ENCODE measurements at regions not wholly inside any gene's neighbourhood (a gene's known extent, or its start where the extent isn't known, plus 50 kb on each side); places are given as distances from the start of the nearest gene placed in this dataset.

GRCh38 chr12:91778091-91778832, 367.4 kb downstream of the BTG1 start:
- no peaks in the 10 kb centered on the region for H3K27me3 ChIP-seq (ENCODE audit: control insufficient read depth in 4 of 4, insufficient read depth in 4 of 4, low read length in 3 of 4)
- no peaks in the 10 kb centered on the region for H3K9me3 ChIP-seq (ENCODE audit: control insufficient read depth in 4 of 4, low read length in 3 of 4)
- no peaks in the 10 kb centered on the region for H3K36me3 ChIP-seq (ENCODE audit: control insufficient read depth in 4 of 4, insufficient read depth in 3 of 4, low read depth in 1 of 4, low read length in 3 of 4)
- peaks cover 0 to 1% (median 0%) of the 10 kb centered on the region in 4 donors for H3K4me1 ChIP-seq (ENCODE audit: control insufficient read depth in 4 of 4, insufficient read depth in 4 of 4, low read length in 3 of 4)
- no peak overlapping the region for H3K27ac ChIP-seq (ENCODE audit: low read depth in 1 of 2, low read length in 2 of 2)
- no peak overlapping the region for H3K9ac ChIP-seq (ENCODE audit: low read depth in 1 of 2, low read length in 2 of 2)
- 66% methylated on average over 3 of the region's 3 CpGs for WGBS
- no peak for DNase-seq (ENCODE audit: low spot score)
- no peak overlapping the region for H3K4me3 ChIP-seq (ENCODE audit: low read depth in 1 of 3, low read length in 3 of 3)
- TF ChIP-seq CTCF (IDR thresholded peaks at IDR 0.05; ENCODE audit: low read depth, low read length, missing input control) = no peak
- TF ChIP-seq ATF3 (IDR thresholded peaks at IDR 0.05) = no peak
- no peak for TF ChIP-seq GABPA (IDR thresholded peaks at IDR 0.05 in 1 of 2, conservative IDR thresholded peaks at IDR 0.05 in 1 of 2)
- TF ChIP-seq EGR1 (IDR thresholded peaks at IDR 0.05; ENCODE audit: low read depth in 2 of 2) = no peak
- TF ChIP-seq HNF4G (IDR thresholded peaks at IDR 0.05) = no peak
- TF ChIP-seq HNF4A (conservative IDR thresholded peaks at IDR 0.05) = no peak
- TF ChIP-seq REST (IDR thresholded peaks at IDR 0.05) = no peak
- TF ChIP-seq RXRA (IDR thresholded peaks at IDR 0.05) = no peak
- TF ChIP-seq YY1 (IDR thresholded peaks at IDR 0.05) = no peak

GRCh38 chr12:91777268-91777992, 368.2 kb downstream of the BTG1 start:
- WGBS = 89% methylated on average over 6 of the region's 6 CpGs
- TF ChIP-seq TAF1 (conservative IDR thresholded peaks at IDR 0.05) = no peak
- TF ChIP-seq EGR1 (IDR thresholded peaks at IDR 0.05; ENCODE audit: low read depth in 2 of 2) = no peak
- no peak for TF ChIP-seq CTCF (IDR thresholded peaks at IDR 0.05; ENCODE audit: low read depth, low read length, missing input control)
- TF ChIP-seq MAX (IDR thresholded peaks at IDR 0.05) = no peak
- TF ChIP-seq RAD21 (IDR thresholded peaks at IDR 0.05) = no peak
- no peak for TF ChIP-seq JUND (IDR thresholded peaks at IDR 0.05)
- TF ChIP-seq SP1 (IDR thresholded peaks at IDR 0.05) = no peak
- TF ChIP-seq HNF4A (conservative IDR thresholded peaks at IDR 0.05) = no peak
- TF ChIP-seq REST (IDR thresholded peaks at IDR 0.05) = no peak
- no peak for TF ChIP-seq NR2F2 (IDR thresholded peaks at IDR 0.05)
- no peak for TF ChIP-seq FOXA2 (IDR thresholded peaks at IDR 0.05)
- no peak for TF ChIP-seq YY1 (IDR thresholded peaks at IDR 0.05)
- no peak for TF ChIP-seq GABPA (IDR thresholded peaks at IDR 0.05 in 1 of 2, conservative IDR thresholded peaks at IDR 0.05 in 1 of 2)
- no peak for TF ChIP-seq HNF4G (IDR thresholded peaks at IDR 0.05)
- no peak for TF ChIP-seq FOXA1 (IDR thresholded peaks at IDR 0.05)
- no peak for TF ChIP-seq ATF3 (IDR thresholded peaks at IDR 0.05)

More at GRCh38 chr12:91777268-91777992, 368.2 kb downstream of the BTG1 start:
- Histone ChIP-seq H3K36me3 (ENCODE audit: control insufficient read depth in 4 of 4, insufficient read depth in 3 of 4, low read depth in 1 of 4, low read length in 3 of 4) (no peaks in the 10 kb centered on the region), H3K27me3 (ENCODE audit: control insufficient read depth in 4 of 4, insufficient read depth in 4 of 4, low read length in 3 of 4) (no peaks in the 10 kb centered on the region), H3K27ac (ENCODE audit: low read depth in 1 of 2, low read length in 2 of 2) (no peak overlapping the region), H3K4me1 (ENCODE audit: control insufficient read depth in 4 of 4, insufficient read depth in 4 of 4, low read length in 3 of 4) (peaks cover 0 to 1% (median 0%) of the 10 kb centered on the region in 4 donors), H3K9ac (ENCODE audit: low read depth in 1 of 2, low read length in 2 of 2) (no peak overlapping the region), H3K9me3 (ENCODE audit: control insufficient read depth in 4 of 4, low read length in 3 of 4) (no peaks in the 10 kb centered on the region), H3K4me3 (ENCODE audit: low read depth in 1 of 3, low read length in 3 of 3) (no peak overlapping the region)
- no peak for DNase-seq (ENCODE audit: low spot score)

All from liver (tissue), 8 donors.